ENCODE measurements at regions not wholly inside any gene's neighbourhood (a gene's known extent, or its start where the extent isn't known, plus 50 kb on each side); places are given as distances from the start of the nearest gene placed in this dataset.
"Not testable (repeated sequence)": the region's sequence is repeated elsewhere in the genome, so short reads cannot be mapped to it uniquely, and the experiment has no call there.

DNA sequence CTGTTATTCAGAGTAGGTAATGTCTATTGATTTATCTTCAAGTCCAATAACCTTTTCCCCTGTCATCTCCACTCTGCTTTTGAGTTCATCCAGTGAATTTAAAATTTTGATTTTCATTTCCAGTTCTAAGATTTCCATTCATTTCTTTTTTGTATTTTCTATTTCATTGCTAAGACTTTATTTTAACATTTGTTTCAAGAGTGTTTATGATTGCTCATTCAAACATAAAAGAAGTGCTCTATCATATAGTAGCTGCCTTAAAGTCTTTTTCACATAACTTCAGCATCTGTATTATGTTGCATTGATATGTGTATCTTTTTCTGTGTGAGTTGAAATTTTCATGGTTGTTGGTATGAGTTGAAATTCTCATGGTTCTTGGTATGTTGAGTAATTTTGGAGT, 341.6 kb downstream of the SOX4 start:
- DNase-seq, result no peak

DNA sequence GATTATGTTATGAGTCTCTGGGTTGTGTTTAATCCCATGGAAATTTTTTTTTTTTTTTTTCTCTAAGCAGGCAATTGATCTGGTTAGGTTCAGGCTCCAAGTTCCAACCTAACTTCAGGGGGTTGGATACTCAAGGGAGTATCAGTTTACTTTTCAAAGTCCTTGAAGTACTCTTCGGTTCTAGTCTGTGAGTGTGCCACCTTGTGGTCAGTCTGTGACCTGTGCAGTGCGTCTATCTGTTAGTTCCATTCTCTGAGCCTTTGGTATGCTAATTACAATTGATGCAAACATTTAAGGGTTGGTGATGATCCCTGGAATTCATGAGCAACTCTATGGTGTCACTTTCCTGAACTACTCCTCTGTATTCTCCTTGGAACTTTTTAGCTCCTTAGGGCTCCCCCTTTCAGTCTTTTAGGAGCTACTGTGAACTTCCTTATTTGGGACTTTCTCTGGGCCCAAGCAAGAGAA, 342.0 kb downstream of the SOX4 start:
- DNase-seq, result no peak

DNA sequence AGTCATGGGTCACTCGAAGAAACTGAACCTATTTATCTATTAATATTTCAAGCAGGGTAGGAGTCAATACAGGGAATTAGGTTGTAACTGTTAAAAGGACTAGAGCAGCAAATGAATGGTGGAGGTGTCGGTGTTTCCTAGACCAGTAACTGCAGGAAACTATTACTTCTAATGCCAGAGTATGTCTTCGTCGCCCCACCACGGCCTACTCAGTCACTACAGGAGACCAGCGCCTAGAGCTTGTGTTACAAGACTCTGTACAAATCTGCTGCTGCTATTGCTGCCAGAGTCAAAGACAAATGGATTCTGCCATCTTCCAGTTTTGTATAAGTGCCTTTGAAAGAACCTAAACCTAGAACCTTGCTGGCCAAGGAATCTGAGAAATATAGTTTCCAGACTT, 343.9 kb downstream of the SOX4 start:
- no peak for DNase-seq

GRCh38 chr6:21939066-21939465, 345.5 kb downstream of the SOX4 start:
- not testable (repeated sequence) for DNase-seq

DNA sequence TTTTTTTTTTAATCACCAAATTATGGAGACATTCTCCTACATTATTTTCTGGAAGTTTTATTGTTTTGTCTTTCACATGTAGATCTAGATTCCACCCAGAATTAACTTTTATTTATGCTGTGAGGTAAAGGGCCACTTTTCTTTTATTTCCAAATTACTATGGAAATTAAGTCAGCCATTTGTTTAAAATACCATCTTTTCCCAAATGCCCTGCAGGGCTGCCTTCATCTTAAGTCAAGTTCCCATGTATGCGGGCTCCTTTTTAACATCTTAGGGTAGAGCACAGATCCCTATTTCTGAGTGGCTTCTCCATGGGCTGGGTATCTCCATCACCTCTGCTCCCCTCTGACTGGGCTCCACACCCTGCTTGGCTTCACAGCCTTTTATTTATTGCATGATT, 348.4 kb downstream of the SOX4 start:
- no peak for DNase-seq

- no peak for DNase-seq
Observed at GRCh38 chr6:21942897-21943296, 349.3 kb downstream of the SOX4 start.

GRCh38 chr6:21946298-21946783, 350.5 kb downstream of the PRL start:
- DNase-seq, result no peak

DNA sequence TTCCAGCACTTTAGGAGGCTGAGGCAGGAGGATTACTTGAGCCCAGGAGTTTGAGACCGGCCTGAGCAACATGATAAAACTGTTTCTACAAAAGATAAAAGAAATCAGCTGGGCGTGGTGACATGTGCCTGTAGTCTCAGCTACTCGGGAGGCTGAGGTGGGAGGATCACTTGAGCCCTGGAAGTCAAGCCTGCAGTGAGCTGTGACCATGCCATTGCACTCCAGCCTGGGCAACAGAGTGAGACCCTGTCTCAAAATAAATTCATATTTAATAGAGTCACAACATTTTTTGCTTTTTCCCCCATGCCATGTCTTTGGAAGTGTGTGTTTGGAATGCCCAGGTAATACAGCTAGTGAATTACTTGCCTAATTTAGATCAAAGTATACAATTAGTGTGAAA, 349.6 kb downstream of the PRL start:
- not testable (repeated sequence) for DNase-seq

GRCh38 chr6:21947731-21948386, 349.0 kb downstream of the PRL start:
- no peak for DNase-seq

GRCh38 chr6:21949211-21949801, 347.5 kb downstream of the PRL start:
- no peak for DNase-seq

GRCh38 chr6:21952367-21952766, 344.5 kb downstream of the PRL start:
- no peak for DNase-seq

- no peak for DNase-seq
Observed at GRCh38 chr6:21953831-21954801, 342.7 kb downstream of the PRL start.

DNA sequence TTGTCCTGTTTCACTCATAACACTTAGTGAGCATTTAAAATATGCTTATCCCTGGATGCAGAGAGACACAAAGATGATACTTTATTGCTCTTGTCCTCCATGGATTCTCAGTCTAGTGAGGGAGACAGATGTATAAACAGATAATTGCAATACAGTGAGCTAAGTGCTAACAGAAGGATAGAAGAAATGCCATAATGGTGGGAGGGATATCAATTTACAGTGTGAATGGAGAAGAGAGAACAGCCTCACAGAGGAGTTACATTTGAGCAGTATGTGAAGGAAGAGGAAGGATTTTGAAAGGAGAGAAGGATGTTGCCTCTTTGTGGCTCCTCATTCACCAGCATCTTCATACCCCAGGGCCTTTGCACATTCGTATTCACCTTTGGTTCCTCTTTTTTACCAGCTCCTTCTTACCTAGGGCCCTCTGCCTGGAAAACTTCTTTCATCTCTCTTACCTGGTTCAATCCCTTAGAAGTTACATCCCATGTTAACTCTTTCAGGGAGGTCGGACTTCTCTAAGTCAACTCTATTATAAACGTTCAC, 341.7 kb downstream of the PRL start:
- DNase-seq, result no peak

DNA sequence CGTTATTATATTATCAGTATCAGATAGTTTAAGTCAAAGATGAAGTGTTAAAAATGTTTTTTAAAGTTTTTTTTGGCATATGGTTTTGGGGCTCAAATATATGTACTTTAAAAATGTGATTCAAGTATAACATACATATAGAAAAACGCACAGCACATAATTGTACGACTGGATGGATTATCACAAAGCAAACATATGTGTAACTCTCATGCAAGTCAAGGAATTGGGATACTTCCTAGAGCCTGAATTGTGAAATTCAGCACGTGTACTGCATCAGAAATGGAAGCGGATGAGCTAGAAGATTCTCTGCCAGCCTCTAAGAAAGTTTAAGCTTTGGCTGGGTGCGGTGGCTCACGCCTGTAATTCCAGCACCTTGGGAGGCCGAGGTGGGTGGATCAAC, 340.9 kb downstream of the PRL start:
- DNase-seq, result no peak

GRCh38 chr6:21958428-21958827, 338.4 kb downstream of the PRL start:
- no peak for DNase-seq

DNA sequence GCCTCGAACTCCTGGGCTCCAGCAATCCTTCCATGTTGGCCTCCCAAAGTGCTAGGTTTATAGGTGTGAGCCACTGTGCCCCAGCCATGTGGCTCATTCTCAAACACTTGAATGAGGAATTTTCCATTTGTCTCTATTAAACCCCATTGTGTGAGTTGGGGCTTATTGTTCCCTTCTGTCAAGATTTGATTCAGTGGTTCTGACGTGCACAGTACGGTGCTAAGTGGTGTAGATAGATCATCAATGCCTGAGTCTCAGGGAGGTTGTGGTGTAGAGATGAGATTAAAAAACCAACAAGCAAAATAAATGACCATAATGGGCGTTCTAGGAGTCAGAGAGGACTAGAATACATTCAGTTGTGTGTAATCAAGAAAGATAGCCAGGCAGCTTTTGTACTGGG, 335.6 kb downstream of the PRL start:
- DNase-seq, result no peak

DNA sequence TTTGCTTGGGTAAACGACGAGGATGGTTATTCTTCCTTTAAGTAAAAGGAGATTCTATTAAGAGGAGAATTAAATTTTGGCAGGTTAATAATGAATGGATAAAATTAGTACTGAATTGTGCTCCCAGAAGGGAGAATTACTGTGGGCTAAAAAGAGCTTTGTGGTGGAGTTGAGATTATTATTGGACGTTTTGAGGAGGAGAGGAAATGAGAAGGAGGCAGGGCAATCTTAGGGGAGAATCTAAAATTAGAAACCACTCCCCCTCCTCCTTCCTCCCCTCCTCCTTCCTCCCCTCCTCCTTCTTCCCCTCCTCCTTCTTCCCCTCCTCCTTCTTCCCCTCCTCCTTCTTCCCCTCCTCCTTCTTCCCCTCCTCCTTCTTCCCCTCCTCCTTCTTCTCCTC, 331.8 kb downstream of the PRL start:
- no peak for DNase-seq

DNA sequence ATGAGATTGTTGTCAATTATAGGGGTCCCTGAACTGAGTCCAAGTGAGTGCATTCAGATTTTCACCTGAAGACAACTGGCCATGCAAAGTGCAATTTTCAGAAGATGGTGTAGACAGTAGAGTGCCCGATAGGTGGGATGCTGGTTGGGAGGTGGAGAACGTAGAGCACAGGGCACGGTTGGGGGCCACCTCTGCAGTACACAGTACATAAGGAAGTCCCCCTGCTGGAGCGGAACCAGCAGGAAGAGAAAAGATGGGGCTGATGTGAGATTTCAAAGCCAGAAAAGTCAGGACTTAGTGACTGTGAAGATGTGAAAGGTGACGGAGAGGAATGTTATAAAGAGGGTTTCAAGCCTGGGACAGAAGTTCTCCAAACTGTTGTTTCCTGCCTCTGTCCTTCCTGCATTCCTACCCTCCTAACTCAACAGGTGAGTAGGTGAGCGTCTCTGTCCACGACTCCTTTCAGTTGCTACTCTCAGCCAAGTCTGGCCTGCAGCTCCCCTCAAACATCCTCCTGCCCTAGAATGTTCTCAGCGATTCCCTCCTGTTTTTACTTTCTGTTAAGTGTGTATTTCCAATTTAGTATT, 330.8 kb downstream of the PRL start:
- DNase-seq, result no peak

DNA sequence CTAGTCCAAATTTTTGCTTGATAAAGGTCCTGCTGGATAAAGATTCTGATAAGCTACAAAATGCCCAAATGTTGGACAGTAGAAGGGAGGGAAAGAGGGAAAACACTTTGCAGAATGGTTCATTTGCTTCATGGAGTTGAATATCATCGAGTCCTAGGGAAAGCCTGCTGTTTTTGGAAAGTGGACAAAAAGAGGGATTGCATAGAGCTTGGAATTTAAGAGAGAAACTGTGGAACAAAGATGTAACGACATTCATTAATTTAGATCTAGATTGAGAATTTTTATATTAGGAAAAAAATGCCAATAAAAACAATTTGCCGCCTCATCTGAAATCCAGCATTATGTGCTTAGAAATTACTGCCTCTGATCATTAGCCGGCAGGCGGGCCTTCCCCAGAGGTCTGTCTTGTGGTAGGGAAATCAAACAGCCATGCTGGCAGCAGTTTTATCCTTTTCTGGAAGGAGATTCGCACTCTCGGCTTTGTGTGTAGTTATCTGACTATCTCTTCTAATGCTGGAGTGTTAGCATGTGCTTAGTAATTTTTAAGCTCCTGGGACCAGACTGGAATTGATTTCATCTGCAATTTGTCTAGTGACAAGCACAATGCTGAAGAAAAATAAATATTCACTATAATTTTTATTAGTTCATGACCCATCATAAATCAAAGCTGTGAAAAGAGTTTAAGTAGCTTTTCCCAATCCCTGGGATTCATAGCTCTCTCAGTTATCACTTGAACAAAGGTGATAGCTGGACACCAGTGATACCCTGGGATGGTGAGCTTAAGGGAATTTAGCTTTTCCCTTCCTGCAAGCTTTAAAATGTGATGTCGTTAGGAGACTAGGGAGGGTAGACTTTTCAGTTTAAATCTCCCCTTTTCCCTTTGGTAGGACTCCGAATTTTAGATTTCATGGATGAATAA, 329.5 kb downstream of the PRL start:
- no peak for DNase-seq

DNA sequence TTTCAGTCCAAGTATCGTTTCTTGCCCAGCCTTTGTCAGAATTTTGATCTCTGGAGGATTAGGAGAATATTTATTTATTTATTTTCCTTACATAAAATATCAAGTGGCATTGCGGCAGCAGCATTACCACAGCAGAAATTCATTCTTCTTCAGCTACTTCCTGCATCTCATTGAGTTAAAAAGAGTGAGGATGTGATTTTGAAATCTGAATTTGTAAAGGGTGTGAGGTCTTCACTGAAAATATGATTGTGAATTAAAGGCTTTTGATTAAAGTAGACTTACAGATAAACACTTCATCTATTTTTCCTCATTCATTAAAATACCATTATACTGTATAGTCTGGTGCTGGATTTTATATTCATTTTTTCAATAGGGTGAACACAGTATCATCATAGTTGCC, 328.4 kb downstream of the PRL start:
- no peak for DNase-seq

DNA sequence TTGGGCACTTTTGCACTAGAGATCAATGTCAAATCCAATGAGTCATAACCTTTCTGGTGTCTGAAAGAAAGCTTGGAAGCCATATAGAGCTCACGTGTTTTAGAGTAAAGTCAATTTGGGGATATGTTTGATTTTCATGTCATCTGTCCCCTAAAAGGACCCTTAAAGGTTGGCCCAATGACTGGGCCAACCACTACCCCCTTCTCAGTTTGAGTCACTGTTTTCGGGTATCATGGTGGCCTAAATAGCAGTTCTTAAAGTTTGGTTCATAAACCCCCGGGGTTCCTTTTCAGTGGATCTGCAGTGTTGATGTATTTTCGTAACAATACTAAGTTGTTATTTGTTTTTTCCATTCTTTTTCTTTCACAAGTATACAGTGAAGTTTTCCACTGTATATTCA, 327.6 kb downstream of the PRL start:
- no peak for DNase-seq
